GM23338 (cell line): ENCODE measurements at regions not wholly inside any gene's neighbourhood (a gene's known extent, or its start where the extent isn't known, plus 50 kb on each side); places are given as distances from the start of the nearest gene placed in this dataset.

Experiments used
- ATAC-seq: fragments of 200-7000 bp; cut with Tn5 transposase; 3 replicates; pipeline ENCODE4 v1.9.1; 2020
- DNase-seq: peaks from one replicate; pipeline ENCODE4 v3.0.0-alpha.2; 2015; ENCODE audit warnings: low spot score
- H2AFZ ChIP-seq: fragments of 200-600 bp; sonication (generic); 2 replicates; pipeline ENCODE4 v1.8.0; 2016; ENCODE audit warnings: antibody characterized with exemption, mild to moderate bottlenecking, moderate library complexity
- H3F3A ChIP-seq: fragments of 200-600 bp; sonication (generic); replicated peaks from 2 replicates; pipeline ENCODE4 v1.8.0; 2017; ENCODE audit warnings: antibody characterized with exemption, mixed run types, low read depth
- H3K27ac ChIP-seq: fragments of 200-600 bp; sonication (generic); 2 replicates; pipeline ENCODE4 v1.6.1; 2016; ENCODE audit warnings: low read depth
- H3K27me3 ChIP-seq: fragments of 200-600 bp; sonication (generic); 2 replicates; pipeline ENCODE4 v1.8.0; 2016; ENCODE audit warnings: mild to moderate bottlenecking, mixed run types, moderate library complexity; ENCODE audit not compliant: insufficient read depth
- H3K36me3 ChIP-seq: fragments of 200-600 bp; sonication (generic); 2 replicates; pipeline ENCODE4 v1.8.0; 2016; ENCODE audit warnings: mild to moderate bottlenecking; ENCODE audit not compliant: insufficient read depth
- H3K4me1 ChIP-seq: fragments of 200-600 bp; sonication (generic); 2 replicates; pipeline ENCODE4 v1.8.0; 2016; ENCODE audit warnings: mild to moderate bottlenecking, moderate library complexity; ENCODE audit not compliant: insufficient read depth
- H3K4me2 ChIP-seq: fragments of 200-600 bp; sonication (generic); 2 replicates; pipeline ENCODE4 v1.7.1; 2017; ENCODE audit warnings: mixed run types
- H3K4me3 ChIP-seq: fragments of 200-600 bp; sonication (generic); 2 replicates; pipeline ENCODE4 v1.6.1; 2016; ENCODE audit warnings: mixed run types
- H3K79me2 ChIP-seq: fragments of 200-600 bp; sonication (generic); replicated peaks from 2 replicates; pipeline ENCODE4 v1.8.0; 2017; ENCODE audit warnings: mild to moderate bottlenecking; ENCODE audit not compliant: insufficient read depth
- H3K9me2 ChIP-seq: fragments of 200-600 bp; sonication (generic); 2 replicates; pipeline ENCODE4 v1.8.0; 2017; ENCODE audit not compliant: insufficient read depth
- H4K20me1 ChIP-seq: fragments of 200-600 bp; sonication (generic); replicated peaks from 2 replicates; pipeline ENCODE4 v1.8.0; 2017; ENCODE audit warnings: mild to moderate bottlenecking; ENCODE audit not compliant: insufficient read depth
- H3K27ac Mint-ChIP-seq: 2 replicates; pipeline ENCODE4 v1.8.0; 2020; ENCODE audit warnings: inconsistent platforms, mild to moderate bottlenecking, moderate library complexity, mixed read lengths
- H3K27me3 Mint-ChIP-seq: 3 replicates; pipeline ENCODE4 v1.8.0; 2022; ENCODE audit warnings: low read depth, mild to moderate bottlenecking, moderate library complexity, mixed read lengths, inconsistent platforms; ENCODE audit not compliant: insufficient read depth, poor library complexity
- H3K36me3 Mint-ChIP-seq: 3 replicates; pipeline ENCODE4 v1.8.0; 2021; ENCODE audit warnings: low read depth, mild to moderate bottlenecking, inconsistent platforms, moderate library complexity, mixed read lengths
- H3K4me1 Mint-ChIP-seq: 3 replicates; pipeline ENCODE4 v1.8.0; 2020; ENCODE audit warnings: mild to moderate bottlenecking, inconsistent platforms, mixed read lengths
- H3K4me3 Mint-ChIP-seq: 3 replicates; pipeline ENCODE4 v1.8.0; 2021; ENCODE audit warnings: moderate library complexity, mild to moderate bottlenecking, inconsistent platforms, mixed read lengths
- H3K9me3 Mint-ChIP-seq: 3 replicates; pipeline ENCODE4 v1.8.0; 2020; ENCODE audit warnings: moderate library complexity, mild to moderate bottlenecking, inconsistent platforms, mixed read lengths
- CREB1 ChIP-seq: fragments of 250-450 bp; sonication (Bioruptor Pico); IDR thresholded peaks from 2 replicates; pipeline ENCODE4 v1.5.0; 2020; ENCODE audit warnings: low read depth, mild to moderate bottlenecking, moderate library complexity
- EZH2 ChIP-seq: fragments of 200-600 bp; sonication (generic); IDR thresholded peaks from one replicate; pipeline ENCODE4 v1.8.0; 2017; ENCODE audit warnings: antibody characterized with exemption, mild to moderate bottlenecking, low read depth; ENCODE audit not compliant: unreplicated experiment
- JUNB ChIP-seq: IDR thresholded peaks from one replicate; pipeline ENCODE4 v1.6.1; 2016; ENCODE audit warnings: antibody characterized with exemption; ENCODE audit not compliant: unreplicated experiment
- REST ChIP-seq: IDR thresholded peaks from one replicate; pipeline ENCODE4 v1.6.1; 2018; ENCODE audit warnings: antibody characterized with exemption; ENCODE audit not compliant: unreplicated experiment
- STAT1 ChIP-seq: IDR thresholded peaks from one replicate; pipeline ENCODE4 v1.6.1; 2016; ENCODE audit warnings: antibody characterized with exemption; ENCODE audit not compliant: unreplicated experiment
- ZNF114 ChIP-seq: fragments of 250-450 bp; sonication (Bioruptor Pico); IDR thresholded peaks from 2 replicates; pipeline ENCODE4 v1.5.0; 2020; ENCODE audit warnings: mild to moderate bottlenecking, moderate library complexity
- ZNF462 ChIP-seq: fragments of 250-450 bp; sonication (Bioruptor Pico); IDR thresholded peaks from 2 replicates; pipeline ENCODE4 v1.5.0; 2020; ENCODE audit warnings: mild to moderate bottlenecking, moderate library complexity

- TF ChIP-seq ZNF462 (CRISPR knock-in tag) (no peak), CREB1 (CRISPR knock-in tag) (no peak), STAT1 (no peak)
These were observed 519.1 kb downstream of the SOX11 start (continued) for GRCh38 chr2:6211236-6211635.

- Histone ChIP-seq H2AFZ (no peak overlapping the region), H4K20me1 (no peaks in the 10 kb centered on the region), H3K4me2 (no peak overlapping the region), H3K27ac (no peak overlapping the region), H3K79me2 (no peaks in the 10 kb centered on the region), H3K27me3 (no peaks in the 10 kb centered on the region), H3K4me3 (no peak overlapping the region), H3K9me2 (no peaks in the 10 kb centered on the region), H3F3A (no peaks in the 10 kb centered on the region), H3K4me1 (no peaks in the 10 kb centered on the region), H3K36me3 (no peaks in the 10 kb centered on the region)
- Mint-ChIP-seq H3K9me3 (peaks cover 73% of the 10 kb centered on the region), H3K27me3 (no peaks in the 10 kb centered on the region), H3K4me1 (no peaks in the 10 kb centered on the region), H3K36me3 (no peaks in the 10 kb centered on the region; the same call in 2 of the 3 replicates), H3K4me3 (no peak overlapping the region), H3K27ac (no peak overlapping the region)
- DNase-seq (no peak), ATAC-seq (no peak)
- no peak for TF ChIP-seq REST
- no peak for TF ChIP-seq ZNF114 (CRISPR knock-in tag)
- no peak for TF ChIP-seq ZNF462 (CRISPR knock-in tag)
- no peak for TF ChIP-seq EZH2
- no peak for TF ChIP-seq JUNB
These were observed 520.3 kb downstream of the SOX11 start for GRCh38 chr2:6212491-6212890.
